RWPE2 (cell line): ENCODE measurements at regions not wholly inside any gene's neighbourhood (a gene's known extent, or its start where the extent isn't known, plus 50 kb on each side); places are given as distances from the start of the nearest gene placed in this dataset.
"Not testable (repeated sequence)": the region's sequence is repeated elsewhere in the genome, so short reads cannot be mapped to it uniquely, and the experiment has no call there.

ENCODE experiments used
- ATAC-seq: fragments of 200-7000 bp; cut with Tn5 transposase; 3 replicates; pipeline ENCODE4 v1.9.1; 2021; ENCODE audit warnings: low read depth
- DNase-seq: peaks from one replicate; pipeline ENCODE4 v3.0.0-alpha.2; 2020; ENCODE audit warnings: low spot score
- H3K27ac ChIP-seq: fragments of 450-650 bp; 2 replicates; pipeline ENCODE4 v1.5.1; 2017; ENCODE audit warnings: mild to moderate bottlenecking; ENCODE audit not compliant: poor library complexity, severe bottlenecking
- H3K27me3 ChIP-seq: fragments of 250-450 bp; sonication (Bioruptor Pico); 2 replicates; pipeline ENCODE4 v1.5.1; 2021; ENCODE audit warnings: mild to moderate bottlenecking, moderate library complexity; ENCODE audit not compliant: insufficient read depth, poor library complexity, severe bottlenecking
- H3K36me3 ChIP-seq: fragments of 250-450 bp; sonication (Bioruptor Pico); 2 replicates; pipeline ENCODE4 v1.5.1; 2020; ENCODE audit warnings: low read depth, mild to moderate bottlenecking, moderate library complexity
- H3K4me1 ChIP-seq: fragments of 250-450 bp; sonication (Bioruptor Pico); 2 replicates; pipeline ENCODE4 v1.5.1; 2021; ENCODE audit warnings: mild to moderate bottlenecking, moderate library complexity; ENCODE audit not compliant: insufficient read depth, poor library complexity, severe bottlenecking
- H3K4me3 ChIP-seq: fragments of 250-450 bp; sonication (Bioruptor Pico); 2 replicates; pipeline ENCODE4 v1.5.1; 2021; ENCODE audit warnings: mild to moderate bottlenecking, moderate library complexity; ENCODE audit not compliant: severe bottlenecking
- H3K9me3 ChIP-seq: fragments of 250-450 bp; sonication (Bioruptor Pico); 2 replicates; pipeline ENCODE4 v1.5.1; 2021; ENCODE audit warnings: mild to moderate bottlenecking, moderate library complexity; ENCODE audit not compliant: severe bottlenecking
- TF ChIP-seq, protein P1 (sequence below): fragments of 450-650 bp; IDR thresholded peaks from one replicate; pipeline ENCODE4 v1.5.1; 2017; ENCODE audit warnings: mild to moderate bottlenecking, moderate library complexity; ENCODE audit not compliant: poor library complexity, severe bottlenecking

DNA sequence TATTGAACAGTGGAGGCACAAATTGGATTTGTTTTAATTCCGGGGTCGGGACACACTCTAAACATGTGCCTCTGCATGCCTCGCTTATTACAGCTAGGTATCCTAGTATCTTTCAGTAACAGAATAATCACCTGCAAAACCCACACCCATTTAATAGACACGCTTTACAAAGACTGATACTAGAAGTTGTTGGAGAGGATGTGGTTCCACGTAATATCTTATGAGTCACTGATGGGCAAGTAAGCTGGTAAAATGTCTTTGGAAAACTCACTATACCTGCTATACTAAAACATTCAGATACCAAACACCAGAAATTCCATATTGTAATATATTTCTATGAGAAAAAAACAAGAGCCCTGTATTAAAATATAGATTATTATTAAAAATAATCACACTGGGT lies 84.0 kb downstream of the GGTLC2 start:
- TF ChIP-seq, protein P1, sequence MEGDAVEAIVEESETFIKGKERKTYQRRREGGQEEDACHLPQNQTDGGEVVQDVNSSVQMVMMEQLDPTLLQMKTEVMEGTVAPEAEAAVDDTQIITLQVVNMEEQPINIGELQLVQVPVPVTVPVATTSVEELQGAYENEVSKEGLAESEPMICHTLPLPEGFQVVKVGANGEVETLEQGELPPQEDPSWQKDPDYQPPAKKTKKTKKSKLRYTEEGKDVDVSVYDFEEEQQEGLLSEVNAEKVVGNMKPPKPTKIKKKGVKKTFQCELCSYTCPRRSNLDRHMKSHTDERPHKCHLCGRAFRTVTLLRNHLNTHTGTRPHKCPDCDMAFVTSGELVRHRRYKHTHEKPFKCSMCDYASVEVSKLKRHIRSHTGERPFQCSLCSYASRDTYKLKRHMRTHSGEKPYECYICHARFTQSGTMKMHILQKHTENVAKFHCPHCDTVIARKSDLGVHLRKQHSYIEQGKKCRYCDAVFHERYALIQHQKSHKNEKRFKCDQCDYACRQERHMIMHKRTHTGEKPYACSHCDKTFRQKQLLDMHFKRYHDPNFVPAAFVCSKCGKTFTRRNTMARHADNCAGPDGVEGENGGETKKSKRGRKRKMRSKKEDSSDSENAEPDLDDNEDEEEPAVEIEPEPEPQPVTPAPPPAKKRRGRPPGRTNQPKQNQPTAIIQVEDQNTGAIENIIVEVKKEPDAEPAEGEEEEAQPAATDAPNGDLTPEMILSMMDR = no peak

DNA sequence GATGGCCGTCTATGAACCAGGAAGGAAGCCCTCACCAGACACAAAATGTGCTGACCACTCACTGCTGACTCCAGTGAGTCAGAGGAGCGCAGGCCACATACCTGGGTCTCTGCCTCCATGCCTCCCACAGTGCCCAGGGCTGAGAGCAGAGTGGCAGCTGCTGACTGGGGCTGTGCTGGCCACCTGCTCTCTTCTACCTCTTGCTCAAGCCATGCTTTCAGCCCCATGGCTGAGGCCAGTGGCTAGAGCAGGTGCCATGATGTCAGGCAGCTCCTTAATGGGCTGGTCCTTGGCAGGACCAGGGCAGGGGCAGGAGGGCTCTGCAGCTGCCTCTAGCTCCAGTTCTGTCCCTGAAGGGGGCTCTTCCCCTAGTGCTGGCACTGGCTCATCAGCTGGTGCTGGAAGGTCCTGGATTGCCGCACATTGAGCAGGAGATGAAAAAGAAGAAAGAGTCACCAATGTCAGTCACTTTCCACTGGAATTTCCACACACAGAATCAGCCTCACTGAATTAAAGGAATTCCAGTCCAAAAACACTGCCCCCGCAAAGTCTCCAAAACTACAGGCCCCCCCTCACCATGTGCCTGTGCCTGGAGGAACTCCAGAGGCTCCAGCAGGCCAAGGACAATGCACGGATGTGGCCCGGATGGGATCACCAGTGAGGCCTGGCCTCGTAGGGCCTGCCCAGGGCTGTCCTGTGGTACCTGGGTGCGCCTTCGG lies 86.4 kb downstream of the GGTLC2 start:
- DNase-seq (no peak), ATAC-seq (no peak)
- H3K27me3 ChIP-seq = no peaks in the 10 kb centered on the region
- TF ChIP-seq, protein P1 = no peak
- peaks cover 6% of the 10 kb centered on the region for H3K9me3 ChIP-seq
- no peak overlapping the region for H3K4me3 ChIP-seq
- H3K27ac ChIP-seq = no peak overlapping the region
- H3K36me3 ChIP-seq = no peaks in the 10 kb centered on the region
- no peaks in the 10 kb centered on the region for H3K4me1 ChIP-seq

More for the DNA sequence above, 84.0 kb downstream of the GGTLC2 start:
- Histone ChIP-seq H3K4me1 (no peaks in the 10 kb centered on the region), H3K36me3 (no peaks in the 10 kb centered on the region), H3K27ac (no peak overlapping the region), H3K9me3 (peaks cover 12% of the 10 kb centered on the region), H3K27me3 (peaks cover 10% of the 10 kb centered on the region), H3K4me3 (no peak overlapping the region)
- ATAC-seq = no peak
- no peak for DNase-seq

DNA sequence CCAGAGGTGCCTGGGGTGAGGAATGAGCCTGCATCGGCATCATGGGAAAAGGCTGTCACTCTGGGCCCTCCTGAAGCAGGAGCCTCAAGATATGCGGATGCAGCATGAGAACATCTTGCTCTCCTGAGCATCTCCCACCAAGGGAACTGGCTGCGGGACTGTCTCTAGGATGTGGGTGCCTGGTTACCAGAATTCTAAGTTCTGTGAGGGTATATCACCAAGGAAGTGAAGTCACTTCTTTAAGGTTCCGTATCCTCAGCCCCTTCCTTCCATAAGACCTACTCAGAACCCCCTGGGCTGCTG lies 86.9 kb downstream of the GGTLC2 start:
- TF ChIP-seq, protein P1 = no peak
- H3K4me1 ChIP-seq = no peaks in the 10 kb centered on the region
- H3K4me3 ChIP-seq = no peak overlapping the region
- H3K36me3 ChIP-seq = no peaks in the 10 kb centered on the region
- ATAC-seq (no peak), DNase-seq (no peak)
- H3K9me3 ChIP-seq = peaks cover 6% of the 10 kb centered on the region
- no peak overlapping the region for H3K27ac ChIP-seq
- no peaks in the 10 kb centered on the region for H3K27me3 ChIP-seq

DNA sequence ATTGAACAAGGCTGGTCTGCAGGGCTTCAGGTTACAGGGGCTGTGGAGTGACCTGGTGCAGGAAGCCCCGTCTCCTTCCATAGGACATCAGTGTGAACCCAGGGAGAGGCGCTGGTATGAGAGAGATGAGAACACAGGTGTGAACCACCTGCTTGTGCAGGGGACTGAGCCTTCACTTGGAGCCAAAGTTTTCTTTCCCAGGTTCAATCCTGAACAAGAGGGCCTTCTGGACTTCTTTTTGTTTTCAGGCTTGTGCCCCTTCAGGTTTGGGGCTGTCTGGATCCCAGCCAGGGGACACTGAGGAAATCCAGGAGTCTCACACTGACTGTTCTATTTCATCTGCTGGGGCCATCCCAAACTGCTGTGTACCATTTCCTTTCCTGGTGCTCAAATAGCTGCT lies 88.6 kb downstream of the GGTLC2 start:
- DNase-seq, H3K36me3 ChIP-seq, H3K4me1 ChIP-seq, H3K27me3 ChIP-seq, H3K4me3 ChIP-seq, ATAC-seq, H3K9me3 ChIP-seq, H3K27ac ChIP-seq: not testable (repeated sequence)

DNA sequence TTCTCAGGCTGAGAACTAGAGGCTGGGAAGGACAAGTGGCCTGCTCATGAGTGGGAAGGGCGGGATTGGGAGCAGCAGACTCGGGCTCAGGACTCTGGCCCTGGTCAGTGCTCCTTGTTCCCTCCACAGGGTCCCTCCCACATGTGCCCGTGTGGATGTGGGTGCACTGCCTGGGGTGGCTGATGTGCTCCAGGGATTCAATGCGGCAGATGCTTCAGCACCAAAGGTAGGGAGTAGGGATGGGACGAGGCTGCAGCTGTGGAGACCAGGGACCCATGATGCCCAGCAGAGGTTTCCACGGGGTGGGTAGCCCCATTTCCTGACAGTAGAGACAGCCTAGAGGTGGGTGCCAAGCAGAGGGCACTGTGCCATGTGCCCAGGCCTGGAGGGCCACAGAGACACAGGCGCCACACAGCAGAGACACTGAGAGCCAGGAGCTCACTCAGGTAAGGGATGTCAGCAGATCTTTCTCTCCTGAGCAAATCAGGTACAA lies 89.5 kb downstream of the GGTLC2 start:
- DNase-seq (no peak), ATAC-seq (no peak)
- no peak overlapping the region for H3K27ac ChIP-seq
- peaks cover 4% of the 10 kb centered on the region for H3K9me3 ChIP-seq
- no peaks in the 10 kb centered on the region for H3K4me1 ChIP-seq
- H3K36me3 ChIP-seq = no peaks in the 10 kb centered on the region
- H3K27me3 ChIP-seq = peaks cover 3% of the 10 kb centered on the region
- TF ChIP-seq, protein P1 = no peak
- H3K4me3 ChIP-seq = no peak overlapping the region

DNA sequence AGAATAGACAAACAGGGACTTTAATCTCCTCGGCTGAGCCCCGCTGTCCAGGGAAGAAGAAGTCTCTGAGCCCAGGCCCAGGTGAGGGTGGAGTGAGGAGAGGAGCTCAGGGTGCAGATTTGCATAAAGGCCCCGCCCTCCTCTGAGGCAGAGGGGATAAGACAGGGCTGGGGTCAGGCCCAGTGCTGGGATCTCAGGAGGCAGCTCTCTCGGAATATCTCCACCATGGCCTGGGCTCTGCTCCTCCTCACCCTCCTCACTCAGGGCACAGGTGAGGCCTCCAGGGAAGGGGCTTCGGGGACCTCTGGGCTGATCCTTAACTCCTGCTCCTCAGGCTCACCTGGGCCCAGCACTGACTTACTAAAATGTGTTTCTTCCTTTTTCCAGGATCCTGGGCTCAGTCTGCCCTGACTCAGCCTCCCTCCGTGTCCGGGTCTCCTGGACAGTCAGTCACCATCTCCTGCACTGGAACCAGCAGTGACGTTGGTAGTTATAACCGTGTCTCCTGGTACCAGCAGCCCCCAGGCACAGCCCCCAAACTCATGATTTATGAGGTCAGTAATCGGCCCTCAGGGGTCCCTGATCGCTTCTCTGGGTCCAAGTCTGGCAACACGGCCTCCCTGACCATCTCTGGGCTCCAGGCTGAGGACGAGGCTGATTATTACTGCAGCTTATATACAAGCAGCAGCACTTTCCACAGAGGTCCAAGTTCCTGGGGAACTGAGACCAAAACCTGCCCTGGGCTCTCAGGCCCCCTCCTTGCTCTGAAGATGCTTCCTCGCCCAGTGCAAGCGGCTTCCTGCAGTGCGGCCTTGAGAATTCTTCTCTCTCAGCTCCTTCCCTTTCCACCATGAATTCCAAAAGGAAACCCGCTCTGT lies 90.2 kb downstream of the GGTLC2 start:
- not testable (repeated sequence) for ATAC-seq, H3K27ac ChIP-seq, H3K4me3 ChIP-seq, H3K9me3 ChIP-seq, DNase-seq, H3K27me3 ChIP-seq, H3K4me1 ChIP-seq, H3K36me3 ChIP-seq

DNA sequence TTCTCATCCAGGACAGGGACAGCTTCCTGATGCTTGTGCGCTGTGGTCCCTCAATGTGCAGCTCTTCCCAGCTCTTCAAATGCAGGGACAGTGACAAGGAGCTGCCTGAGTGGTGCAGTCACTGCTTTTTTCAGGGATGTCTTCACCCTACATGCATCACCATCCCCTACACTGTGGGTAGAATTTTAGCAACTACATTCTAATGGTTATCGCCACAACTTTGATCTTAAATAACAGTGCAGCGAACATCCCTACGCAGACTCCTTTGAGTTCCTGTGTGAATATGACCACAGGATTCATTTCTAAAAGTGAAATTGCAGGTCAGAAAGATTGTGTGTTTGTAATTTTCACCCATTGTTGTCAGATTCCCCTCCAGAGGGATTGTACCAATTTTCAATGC lies 90.9 kb downstream of the GGTLC2 start:
- H3K27ac ChIP-seq, H3K4me3 ChIP-seq, DNase-seq, H3K36me3 ChIP-seq, H3K27me3 ChIP-seq, H3K4me1 ChIP-seq, ATAC-seq, H3K9me3 ChIP-seq: not testable (repeated sequence)
